Ovary (tissue), 7 donors: ENCODE measurements at regions not wholly inside any gene's neighbourhood (a gene's known extent, or its start where the extent isn't known, plus 50 kb on each side); places are given as distances from the start of the nearest gene placed in this dataset.

Experiments
- DNase-seq, 5 donors: peaks; one replicate each; pipeline ENCODE4 v3.0.0-alpha.2; 2019 to 2020
- H3K27ac ChIP-seq, 2 donors: fragments of 200-600 bp; one replicate each; pipeline versions ENCODE4 v1.5.1 to v1.8.0; 2019 to 2022
- H3K27me3 ChIP-seq: fragments of 200-600 bp; one replicate; pipeline ENCODE4 v1.8.0; 2022
- H3K36me3 ChIP-seq: fragments of 200-600 bp; sonication (generic); one replicate; pipeline ENCODE4 v1.5.1; 2019
- H3K4me1 ChIP-seq: one replicate; pipeline ENCODE4 v1.8.1; 2013; ENCODE audit warnings: mild to moderate bottlenecking, moderate library complexity; ENCODE audit not compliant: insufficient read depth
- H3K4me3 ChIP-seq: fragments of 200-600 bp; sonication (generic); one replicate; pipeline ENCODE4 v1.5.1; 2017
- H3K9me3 ChIP-seq, 2 donors: fragments of 200-600 bp in 1 of 2; sonication (generic) in 1 of 2; one replicate each; pipeline versions ENCODE4 v1.5.1 to v1.8.1; 2013 to 2019; ENCODE audit warnings: mild to moderate bottlenecking in 1 of 2, moderate library complexity in 1 of 2
- CTCF ChIP-seq, 3 donors: fragments of 450-650 bp in 2 of 3; fragments of 200-600 bp in 1 of 3; IDR thresholded peaks; one replicate each; pipeline versions ENCODE4 v1.5.1 to v1.8.0; 2016 to 2022; ENCODE audit warnings: antibody characterized with exemption in 3 of 3, mild to moderate bottlenecking in 1 of 3
- EP300 ChIP-seq: sonication (generic); formaldehyde crosslinking; IDR thresholded peaks from one replicate; pipeline ENCODE4 v1.6.1; 2017; ENCODE audit warnings: antibody characterized with exemption
- POLR2A ChIP-seq: fragments of 450-650 bp; IDR thresholded peaks from one replicate; pipeline ENCODE4 v1.6.1; 2017; ENCODE audit warnings: antibody characterized with exemption, mild to moderate bottlenecking, moderate library complexity
- WGBS, 3 donors: extraction: QIAGEN DNeasy Blood & Tissue Kit in 1 of 3; methylation state at CpG; one replicate each; pipeline versions ENCODE4 v1.1.5 to v1.1.7; 2013 to 2017; 5-methylcytosine and 5-hydroxymethylcytosine counted together
- intact Hi-C, 4 donors: fragments of 100-400 bp; cut with DNase I; formaldehyde crosslinking; loops; one replicate each; pipeline versions ENCODE4 v1.11.0 to v1.15.1; 2022 to 2023
- donor health status: DM: no; HTN: no; CAD: no; lungs with moderate emphysema.
- donor health status: DM: no; HTN: no; CAD: no.
- donor health status: Bipolar disorder and iron deficiency.
- donor health status: DM: no; HTN: no; CAD: no.
- donor health status: DM: yes; HTN: yes; CAD: no.

- Histone ChIP-seq H3K27me3 (no peaks in the 10 kb centered on the region), H3K4me1 (no peaks in the 10 kb centered on the region), H3K36me3 (no peaks in the 10 kb centered on the region), H3K4me3 (no peak overlapping the region), H3K27ac (no peak overlapping the region), H3K9me3 (no peaks in the 10 kb centered on the region)
- 96 to 97% (median 97%) methylated on average over 13 of the region's 13 CpGs for WGBS, 3 donors
- TF ChIP-seq CTCF (IDR thresholded peaks at IDR 0.05) (no peak), POLR2A (no peak), EP300 (no peak)
- DNase-seq = peak in 1 of 5 donors; percentile 21
- intact Hi-C loops = no loop called here
Measured at GRCh38 chr20:48148916-48149672, 363.8 kb upstream of the SULF2 start.

- intact Hi-C loops = no loop called here
- peak in 1 of 5 donors; percentile 15 for DNase-seq
- 95 to 98% (median 96%) methylated on average over 3 of the region's 3 CpGs for WGBS, 3 donors
- H3K9me3 ChIP-seq = no peaks in the 10 kb centered on the region
- TF ChIP-seq EP300 (no peak), POLR2A (no peak), CTCF (IDR thresholded peaks at IDR 0.05) (no peak)
- H3K4me1 ChIP-seq = no peaks in the 10 kb centered on the region
- H3K4me3 ChIP-seq = no peak overlapping the region
- H3K36me3 ChIP-seq = no peaks in the 10 kb centered on the region
- H3K27me3 ChIP-seq = no peaks in the 10 kb centered on the region
- H3K27ac ChIP-seq = no peak overlapping the region
Measured at GRCh38 chr20:48148020-48148419, 362.7 kb upstream of the SULF2 start.

DNA sequence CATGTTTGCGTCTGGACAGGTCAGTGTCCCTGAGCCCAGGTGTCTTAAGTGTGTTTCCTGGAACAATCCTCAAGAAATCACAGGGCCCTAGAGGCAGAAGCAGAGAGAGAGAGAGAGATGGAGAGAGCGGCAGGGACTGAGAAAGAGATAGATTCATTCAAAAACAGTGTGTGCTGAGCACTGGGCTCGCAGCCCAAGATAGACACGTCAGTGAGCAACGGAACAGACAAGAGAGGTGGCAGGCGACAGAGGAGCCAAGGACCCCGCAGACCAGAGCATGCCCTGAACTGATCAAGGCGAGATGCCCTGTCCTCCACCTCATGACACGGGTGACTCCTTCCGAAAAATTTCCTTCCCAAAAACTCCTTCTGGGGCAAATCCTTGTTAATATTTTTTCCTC lies 362.0 kb upstream of the SULF2 start:
- peak in 1 of 5 donors; percentile 51 for DNase-seq
- intact Hi-C loops = no loop called here

DNA sequence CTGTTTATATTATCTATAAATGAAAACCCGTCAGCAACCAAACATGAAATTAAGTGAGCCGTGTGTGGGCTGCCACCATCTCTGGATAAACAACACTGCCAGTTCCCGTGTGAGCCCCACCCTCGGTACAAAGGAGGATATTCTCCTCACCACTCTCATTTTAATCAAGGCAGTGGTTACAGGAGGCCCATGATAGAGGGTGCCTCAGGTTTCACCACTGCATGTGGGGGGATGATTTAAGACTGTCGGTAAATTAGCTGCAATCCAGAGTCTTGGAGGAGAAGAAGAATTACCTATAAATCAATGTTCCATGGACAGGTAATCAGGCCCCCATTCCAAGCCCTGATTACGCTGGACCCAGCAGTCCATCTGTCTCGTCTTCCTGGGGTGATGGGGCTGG lies 361.6 kb upstream of the SULF2 start:
- Histone ChIP-seq H3K27me3 (no peaks in the 10 kb centered on the region), H3K4me3 (no peak overlapping the region), H3K27ac (no peak overlapping the region), H3K36me3 (no peaks in the 10 kb centered on the region), H3K9me3 (no peaks in the 10 kb centered on the region), H3K4me1 (no peaks in the 10 kb centered on the region)
- WGBS, 3 donors = 63 to 69% (median 67%) methylated on average over 7 of the region's 7 CpGs
- peak in 1 of 5 donors; percentile 8 for DNase-seq
- TF ChIP-seq CTCF (IDR thresholded peaks at IDR 0.05) (no peak), POLR2A (no peak), EP300 (no peak)
- intact Hi-C loops = no loop called here

More for the DNA sequence above, 362.0 kb upstream of the SULF2 start:
- Histone ChIP-seq H3K27ac (no peak overlapping the region), H3K4me1 (no peaks in the 10 kb centered on the region), H3K9me3 (no peaks in the 10 kb centered on the region), H3K4me3 (no peak overlapping the region), H3K27me3 (no peaks in the 10 kb centered on the region), H3K36me3 (no peaks in the 10 kb centered on the region)
- TF ChIP-seq EP300 (no peak), CTCF (IDR thresholded peaks at IDR 0.05) (no peak), POLR2A (no peak)
- 66 to 68% (median 66%) methylated on average over 10 of the region's 10 CpGs for WGBS, 3 donors
